IPS-20b (cell line): ENCODE measurements at regions not wholly inside any gene's neighbourhood (a gene's known extent, or its start where the extent isn't known, plus 50 kb on each side); places are given as distances from the start of the nearest gene placed in this dataset.

ENCODE experiments used
- H3K27ac ChIP-seq: one replicate; pipeline ENCODE4 v1.5.1; 2013; ENCODE audit warnings: low read length
- H3K27me3 ChIP-seq: 2 replicates; pipeline ENCODE4 v1.6.1; 2013; ENCODE audit warnings: mild to moderate bottlenecking, low read length, inconsistent platforms; ENCODE audit not compliant: insufficient read depth
- H3K36me3 ChIP-seq: 2 replicates; pipeline ENCODE4 v1.6.1; 2013; ENCODE audit warnings: low read depth, mild to moderate bottlenecking, inconsistent platforms, low read length, moderate library complexity; ENCODE audit not compliant: insufficient read depth
- H3K4me1 ChIP-seq: 2 replicates; pipeline ENCODE4 v1.6.1; 2013; ENCODE audit warnings: mild to moderate bottlenecking, control low read depth, inconsistent platforms, low read length, moderate library complexity; ENCODE audit not compliant: insufficient read depth
- H3K4me3 ChIP-seq: 2 replicates; pipeline ENCODE4 v1.5.1; 2013; ENCODE audit warnings: mild to moderate bottlenecking, low read length, inconsistent platforms
- H3K9ac ChIP-seq: 2 replicates; pipeline ENCODE4 v1.6.1; 2013; ENCODE audit warnings: low read depth, mild to moderate bottlenecking, inconsistent platforms, low read length, moderate library complexity
- H3K9me3 ChIP-seq: 2 replicates; pipeline ENCODE4 v1.6.1; 2013; ENCODE audit warnings: mild to moderate bottlenecking, low read depth, low read length, inconsistent platforms; ENCODE audit not compliant: insufficient read depth

DNA sequence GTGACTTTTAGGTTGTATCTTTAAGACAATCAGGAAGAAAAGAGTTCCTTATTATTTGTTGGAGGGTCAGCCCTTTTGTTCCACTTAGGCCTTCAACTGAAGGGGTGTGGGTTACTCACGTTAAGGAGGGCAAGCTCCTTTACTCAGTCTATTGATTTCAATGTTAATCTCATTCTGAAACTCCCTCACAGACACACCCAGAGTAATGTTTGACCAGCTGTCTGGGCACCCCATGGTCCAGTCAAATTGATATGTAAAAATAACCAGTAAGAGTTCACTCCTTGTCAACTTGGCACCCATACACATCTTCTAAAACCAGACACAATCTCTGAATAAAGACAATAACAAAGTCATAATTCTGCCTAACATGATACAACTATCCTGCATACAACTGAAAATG, 292.9 kb downstream of the KLF5 start:
- no peaks in the 10 kb centered on the region for H3K36me3 ChIP-seq
- H3K4me1 ChIP-seq = no peaks in the 10 kb centered on the region
- H3K27me3 ChIP-seq = no peaks in the 10 kb centered on the region
- H3K9ac ChIP-seq = no peak overlapping the region
- no peaks in the 10 kb centered on the region for H3K9me3 ChIP-seq
- H3K27ac ChIP-seq = no peak overlapping the region
- no peak overlapping the region for H3K4me3 ChIP-seq

DNA sequence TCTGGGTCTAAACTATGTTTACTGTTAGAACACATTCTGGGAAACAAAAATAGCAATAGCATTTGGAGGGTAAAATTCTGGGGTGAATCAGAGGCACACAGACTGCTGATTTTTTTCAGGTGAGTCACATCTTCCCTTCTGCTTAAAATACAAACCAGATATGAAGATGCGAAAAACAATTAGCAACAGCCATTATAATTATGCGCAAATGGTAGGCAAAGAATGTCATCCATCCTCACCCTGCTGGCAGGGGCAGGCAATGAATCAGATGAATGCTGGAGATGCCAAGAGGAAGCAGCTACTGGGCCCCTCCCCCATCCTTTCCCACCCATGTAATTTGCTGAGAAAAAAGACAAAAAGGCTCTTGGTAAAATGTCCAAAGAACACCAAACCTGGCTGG, 282.9 kb downstream of the KLF5 start:
- H3K9ac ChIP-seq = no peak overlapping the region
- no peaks in the 10 kb centered on the region for H3K9me3 ChIP-seq
- no peak overlapping the region for H3K27ac ChIP-seq

DNA sequence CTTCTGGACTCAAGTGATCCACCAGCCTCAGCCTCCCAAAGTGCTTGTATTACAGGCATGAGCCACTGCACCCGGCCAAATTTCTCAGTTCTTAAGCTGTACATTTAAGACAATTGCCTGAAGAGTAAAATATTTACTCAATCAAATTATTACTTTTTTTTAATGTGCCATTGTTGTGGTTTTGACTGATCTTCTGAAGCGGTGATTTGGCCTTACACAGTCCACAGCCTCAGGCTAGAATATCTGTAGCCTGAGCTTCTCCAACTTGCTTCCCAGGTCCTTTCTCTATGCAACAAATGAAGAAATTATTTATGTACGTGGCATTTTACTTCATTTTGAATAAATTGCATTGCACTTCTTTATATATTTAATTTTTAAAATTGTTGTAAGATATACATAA, 281.3 kb downstream of the KLF5 start:
- no peak overlapping the region for H3K9ac ChIP-seq
- H3K36me3 ChIP-seq = no peaks in the 10 kb centered on the region

More for the DNA sequence above, 282.9 kb downstream of the KLF5 start:
- Histone ChIP-seq H3K36me3 (no peaks in the 10 kb centered on the region), H3K4me1 (no peaks in the 10 kb centered on the region), H3K4me3 (no peak overlapping the region), H3K27me3 (no peaks in the 10 kb centered on the region)

DNA sequence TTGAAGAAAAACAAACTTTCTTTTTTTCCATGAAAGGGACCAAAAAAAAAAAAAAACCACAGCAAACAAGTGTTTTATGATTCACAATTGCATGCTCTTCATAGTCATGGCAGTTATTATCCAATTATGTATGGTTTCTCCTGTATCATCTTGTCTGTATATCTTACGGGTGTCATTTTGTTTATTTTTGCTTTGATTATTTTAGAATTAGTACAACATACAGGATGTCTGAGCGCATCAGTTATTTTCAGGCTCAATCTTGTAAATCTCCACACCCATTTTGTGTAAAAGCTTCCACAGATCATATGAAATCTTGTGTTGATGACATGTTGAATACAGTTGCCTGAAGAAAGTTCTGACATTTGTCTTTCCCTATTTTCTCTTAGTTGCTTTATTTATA, 280.3 kb downstream of the KLF5 start:
- Histone ChIP-seq H3K4me3 (no peak overlapping the region), H3K9ac (no peak overlapping the region), H3K9me3 (no peaks in the 10 kb centered on the region), H3K27ac (no peak overlapping the region), H3K27me3 (no peaks in the 10 kb centered on the region), H3K36me3 (no peaks in the 10 kb centered on the region), H3K4me1 (no peaks in the 10 kb centered on the region)

More for the DNA sequence above, 281.3 kb downstream of the KLF5 start:
- Histone ChIP-seq H3K27ac (no peak overlapping the region), H3K27me3 (no peaks in the 10 kb centered on the region), H3K9me3 (no peaks in the 10 kb centered on the region), H3K4me3 (no peak overlapping the region), H3K4me1 (no peaks in the 10 kb centered on the region)

DNA sequence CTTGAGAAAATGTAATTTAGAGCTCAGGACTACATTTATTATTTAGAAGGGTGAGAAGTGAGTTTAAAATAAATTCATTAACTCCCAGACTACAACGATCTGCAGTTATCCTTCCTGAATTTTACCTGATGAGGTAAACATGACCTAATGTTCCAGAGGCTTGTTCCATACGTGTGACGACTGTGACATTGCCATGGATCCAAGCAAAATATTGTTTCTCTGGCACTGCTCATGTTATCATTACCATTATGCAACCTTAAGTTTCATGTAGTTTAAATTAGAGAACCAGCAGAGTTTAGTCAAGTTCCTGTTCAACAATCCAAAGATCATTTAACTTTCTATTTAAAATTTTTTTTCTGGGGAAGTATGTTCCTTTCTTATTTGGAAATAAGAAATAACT, 279.6 kb downstream of the KLF5 start:
- Histone ChIP-seq H3K27me3 (no peaks in the 10 kb centered on the region), H3K9ac (no peak overlapping the region), H3K27ac (no peak overlapping the region)

DNA sequence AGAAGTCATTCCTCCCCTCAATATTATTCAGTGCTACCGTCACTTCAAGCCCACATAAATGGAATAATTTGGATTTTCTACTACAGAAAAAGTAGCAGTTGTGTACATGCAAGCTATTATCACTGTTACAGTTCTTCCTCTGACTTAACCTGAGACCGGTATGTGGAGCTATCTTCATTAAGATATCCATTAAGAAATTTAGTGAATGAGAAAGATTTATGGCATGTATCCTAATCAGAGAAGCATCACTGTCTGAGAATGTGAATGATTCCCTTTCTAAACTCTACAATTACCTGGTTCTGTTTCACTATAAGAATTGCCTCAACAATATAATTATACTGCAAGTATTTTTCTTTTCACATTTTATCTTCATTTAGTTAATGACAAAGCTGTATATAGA, 278.7 kb downstream of the KLF5 start:
- Histone ChIP-seq H3K4me1 (no peaks in the 10 kb centered on the region), H3K9ac (no peak overlapping the region), H3K27ac (no peak overlapping the region)

More for the DNA sequence above, 279.6 kb downstream of the KLF5 start:
- no peaks in the 10 kb centered on the region for H3K4me1 ChIP-seq
- H3K4me3 ChIP-seq = no peak overlapping the region
- H3K9me3 ChIP-seq = no peaks in the 10 kb centered on the region
- no peaks in the 10 kb centered on the region for H3K36me3 ChIP-seq

DNA sequence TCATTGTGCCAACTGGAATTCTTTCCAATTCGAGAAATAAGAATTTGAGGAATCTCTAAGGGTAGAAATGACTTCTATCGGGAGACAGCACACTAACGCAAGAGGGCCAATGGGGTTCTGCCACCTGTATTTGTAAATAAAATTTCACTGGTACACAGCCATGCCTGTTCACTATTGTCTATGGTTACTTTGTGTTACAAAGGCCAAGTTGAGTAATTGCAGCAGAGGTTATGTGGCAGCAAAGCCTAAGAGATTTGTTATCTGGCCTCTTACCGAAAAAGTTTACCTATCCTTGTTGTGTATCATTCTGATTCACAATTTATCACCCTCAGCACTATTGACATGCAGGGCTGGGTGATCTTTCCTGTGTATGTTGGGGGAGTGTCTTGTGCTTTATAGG, 278.0 kb downstream of the KLF5 start:
- no peaks in the 10 kb centered on the region for H3K27me3 ChIP-seq
- H3K36me3 ChIP-seq = no peaks in the 10 kb centered on the region
- no peak overlapping the region for H3K27ac ChIP-seq
- H3K4me3 ChIP-seq = no peak overlapping the region
- no peak overlapping the region for H3K9ac ChIP-seq
- H3K4me1 ChIP-seq = no peaks in the 10 kb centered on the region
- H3K9me3 ChIP-seq = no peaks in the 10 kb centered on the region

More for the DNA sequence above, 278.7 kb downstream of the KLF5 start:
- Histone ChIP-seq H3K9me3 (no peaks in the 10 kb centered on the region), H3K27me3 (no peaks in the 10 kb centered on the region), H3K36me3 (no peaks in the 10 kb centered on the region), H3K4me3 (no peak overlapping the region)

DNA sequence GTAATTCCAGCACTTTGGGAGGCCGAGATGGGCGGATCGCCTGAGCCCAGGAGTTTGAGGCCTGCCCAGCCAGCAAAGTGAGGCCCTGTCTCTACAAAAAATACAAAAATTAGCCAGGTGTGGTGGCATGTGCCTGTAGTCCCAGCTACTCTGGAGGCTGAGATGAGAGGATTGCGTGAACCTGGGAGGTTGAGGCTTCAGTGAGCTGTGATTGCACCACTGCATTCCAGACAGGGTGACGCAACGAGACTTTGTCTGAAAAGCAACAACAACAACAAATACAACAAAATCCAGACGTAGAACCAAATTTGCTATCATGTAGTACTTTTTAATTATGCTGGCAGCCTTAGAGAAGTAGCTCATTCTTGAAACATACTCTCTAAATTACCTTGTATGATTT, 277.1 kb downstream of the KLF5 start:
- Histone ChIP-seq H3K9me3 (no peaks in the 10 kb centered on the region), H3K9ac (no peak overlapping the region), H3K4me1 (no peaks in the 10 kb centered on the region), H3K4me3 (no peak overlapping the region), H3K27ac (no peak overlapping the region), H3K27me3 (no peaks in the 10 kb centered on the region), H3K36me3 (no peaks in the 10 kb centered on the region)

DNA sequence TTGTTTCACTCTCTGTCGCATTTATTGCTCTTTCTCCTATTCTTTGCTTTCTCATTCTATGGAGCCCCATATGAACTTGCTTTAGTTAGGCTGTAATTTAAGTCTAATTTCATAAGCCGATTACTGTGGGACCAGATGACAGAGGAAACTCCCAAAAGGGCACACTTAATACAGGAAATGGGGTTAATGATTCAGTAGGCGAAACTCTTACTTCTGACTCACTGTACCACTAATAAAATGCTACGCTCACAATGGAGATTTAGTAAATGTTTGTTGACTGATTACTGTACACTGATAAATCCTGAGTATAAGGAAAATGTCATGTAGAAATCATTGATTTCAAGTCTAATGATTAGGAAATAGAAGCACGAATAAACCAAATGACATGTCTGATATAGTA, 276.4 kb downstream of the KLF5 start:
- H3K27ac ChIP-seq = no peak overlapping the region
- no peaks in the 10 kb centered on the region for H3K9me3 ChIP-seq
- H3K36me3 ChIP-seq = no peaks in the 10 kb centered on the region
- H3K9ac ChIP-seq = no peak overlapping the region
- no peaks in the 10 kb centered on the region for H3K27me3 ChIP-seq
- no peak overlapping the region for H3K4me3 ChIP-seq
- no peaks in the 10 kb centered on the region for H3K4me1 ChIP-seq

DNA sequence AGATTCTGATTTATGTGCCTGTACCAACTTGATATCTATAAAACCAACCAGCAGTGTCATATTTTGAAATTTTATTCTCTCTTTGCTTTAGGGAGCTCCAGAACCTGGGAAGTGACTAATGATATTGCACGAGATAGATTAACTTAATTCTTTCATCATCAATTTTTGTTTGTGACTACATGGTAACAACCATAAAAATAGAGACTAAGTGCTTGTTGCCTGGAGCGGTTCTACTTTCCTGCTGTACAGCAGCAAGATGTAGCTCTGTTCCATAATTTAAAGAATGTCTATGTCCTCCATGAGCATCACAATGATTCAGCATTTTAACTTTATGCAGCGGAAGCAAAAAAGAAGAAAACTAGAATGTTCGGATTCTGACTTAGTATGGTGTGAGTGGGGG, 275.6 kb downstream of the KLF5 start:
- H3K9me3 ChIP-seq = no peaks in the 10 kb centered on the region
- no peak overlapping the region for H3K4me3 ChIP-seq
- H3K27ac ChIP-seq = no peak overlapping the region
- no peaks in the 10 kb centered on the region for H3K27me3 ChIP-seq
- H3K9ac ChIP-seq = no peak overlapping the region
- no peaks in the 10 kb centered on the region for H3K36me3 ChIP-seq
- no peaks in the 10 kb centered on the region for H3K4me1 ChIP-seq

DNA sequence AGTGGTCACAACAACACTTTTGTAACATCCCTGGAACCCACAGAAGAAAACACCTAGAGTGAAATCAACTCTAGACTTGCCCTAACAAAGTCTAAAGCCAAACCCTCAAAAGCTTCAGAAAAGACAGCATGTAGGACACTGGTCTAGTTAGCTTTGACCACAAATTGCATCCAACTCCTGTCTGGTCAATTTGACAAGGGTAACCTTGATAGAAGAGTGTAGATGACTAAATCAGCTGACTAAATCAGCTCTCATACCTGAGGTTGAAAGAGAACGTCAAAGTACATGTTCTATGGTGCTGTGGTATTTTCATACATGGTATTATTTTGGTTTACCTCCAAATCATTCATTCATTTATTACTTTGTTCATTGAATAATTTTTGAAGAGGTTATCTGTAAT, 272.8 kb downstream of the KLF5 start:
- no peaks in the 10 kb centered on the region for H3K36me3 ChIP-seq
- no peak overlapping the region for H3K4me3 ChIP-seq
- H3K27me3 ChIP-seq = no peaks in the 10 kb centered on the region
- no peak overlapping the region for H3K9ac ChIP-seq
- H3K4me1 ChIP-seq = no peaks in the 10 kb centered on the region
- no peak overlapping the region for H3K27ac ChIP-seq
- no peaks in the 10 kb centered on the region for H3K9me3 ChIP-seq

DNA sequence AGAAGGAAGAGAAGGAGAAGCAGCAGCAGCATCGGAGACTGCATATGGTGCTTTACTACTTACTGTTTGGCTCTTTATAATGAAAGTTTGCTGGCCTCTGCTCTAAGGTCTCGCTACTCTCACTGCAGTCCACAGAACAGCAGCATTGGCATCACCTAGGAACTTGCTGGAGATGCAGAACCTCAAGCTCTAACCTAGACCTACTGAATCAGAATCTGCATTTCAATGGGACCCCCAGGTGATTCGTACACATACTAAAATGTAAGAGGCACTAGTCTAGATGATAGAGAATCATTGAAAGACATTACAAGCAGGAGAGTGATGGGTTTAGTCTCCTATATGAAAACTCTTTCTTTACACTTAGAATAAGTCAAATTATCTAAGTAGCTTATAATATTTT, 270.6 kb downstream of the KLF5 start:
- Histone ChIP-seq H3K27ac (no peak overlapping the region), H3K9ac (no peak overlapping the region), H3K27me3 (no peaks in the 10 kb centered on the region), H3K9me3 (no peaks in the 10 kb centered on the region), H3K4me1 (0 out of 2 replicates have a peak, but pooled peaks cover 3% of the 10 kb centered on the region), H3K36me3 (no peaks in the 10 kb centered on the region), H3K4me3 (no peak overlapping the region)

DNA sequence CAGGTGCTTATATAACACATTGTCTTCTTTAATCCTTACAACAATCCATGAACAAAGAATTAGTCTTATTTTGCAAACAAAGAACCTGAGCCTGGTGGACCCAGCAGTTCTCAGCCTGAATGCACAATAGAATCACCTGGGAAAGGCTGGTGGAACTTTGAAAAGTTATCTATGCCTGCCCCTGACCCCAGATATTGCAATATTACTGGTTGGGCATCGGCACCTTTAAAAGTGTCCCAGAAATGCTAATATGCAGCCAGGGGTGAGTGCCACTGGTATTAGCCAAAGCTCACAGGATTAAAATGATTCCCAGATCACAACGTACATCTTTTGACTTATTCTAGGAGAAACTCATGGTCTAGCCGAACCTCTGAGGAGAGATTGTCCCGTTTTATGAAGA, 268.8 kb downstream of the KLF5 start:
- H3K36me3 ChIP-seq = no peaks in the 10 kb centered on the region
- H3K9me3 ChIP-seq = no peaks in the 10 kb centered on the region
- H3K27ac ChIP-seq = no peak overlapping the region
- H3K9ac ChIP-seq = no peak overlapping the region
- no peaks in the 10 kb centered on the region for H3K27me3 ChIP-seq
- 0 out of 2 replicates have a peak, but pooled peaks cover 3% of the 10 kb centered on the region for H3K4me1 ChIP-seq
- no peak overlapping the region for H3K4me3 ChIP-seq
